ENCODE measurements at regions not wholly inside any gene's neighbourhood (a gene's known extent, or its start where the extent isn't known, plus 50 kb on each side); places are given as distances from the start of the nearest gene placed in this dataset.
"Not testable (repeated sequence)": the region's sequence is repeated elsewhere in the genome, so short reads cannot be mapped to it uniquely, and the experiment has no call there.

- no peak overlapping the region for H3K27ac ChIP-seq (ENCODE audit: low read depth, low read length)
- H3K36me3 ChIP-seq (ENCODE audit: control insufficient read depth, insufficient read depth, low read length), result no peaks in the 10 kb centered on the region
- H2AK5ac ChIP-seq (ENCODE audit: low read length), result no peak overlapping the region
- no peak overlapping the region for H3K4me2 ChIP-seq (ENCODE audit: low read length)
- H3K4ac ChIP-seq (ENCODE audit: low read depth, low read length), result no peak overlapping the region
- no peaks in the 10 kb centered on the region for H3K27me3 ChIP-seq (ENCODE audit: insufficient read depth, low read length, poor library complexity)
- no peak overlapping the region for H3K56ac ChIP-seq (ENCODE audit: low read length)
- no peak overlapping the region for H2BK120ac ChIP-seq (ENCODE audit: low read depth, low read length)
- H4K8ac ChIP-seq (ENCODE audit: low read depth, low read length), result no peak overlapping the region
- DNase-seq, result no peak
- H3K4me1 ChIP-seq (ENCODE audit: control insufficient read depth, low read depth, low read length), result no peaks in the 10 kb centered on the region
- no peak overlapping the region for H3K4me3 ChIP-seq (ENCODE audit: low read length)
- H3K79me2 ChIP-seq (ENCODE audit: control insufficient read depth, insufficient read depth, low read length), result no peaks in the 10 kb centered on the region
- no peak overlapping the region for H2BK15ac ChIP-seq (replicated peaks; ENCODE audit: low read depth)
- no peak overlapping the region for H3K18ac ChIP-seq (ENCODE audit: low read length)
- H4K5ac ChIP-seq (ENCODE audit: low read length), result no peak overlapping the region
- no peak overlapping the region for H2BK5ac ChIP-seq (ENCODE audit: low read length)
- H3K9ac ChIP-seq (ENCODE audit: low read length), result no peak overlapping the region
- no CpG with 5 or more reads among the region's 2 CpGs for WGBS (ENCODE audit: extremely low coverage, insufficient coverage, low lambda C conversion rate)
- H3K23ac ChIP-seq (ENCODE audit: low read length), result no peak overlapping the region
- H3K79me1 ChIP-seq (ENCODE audit: low read length), result no peaks in the 10 kb centered on the region
Measured at GRCh38 chr3:134722969-134723368, 72.1 kb upstream of the EPHB1 start.

DNA sequence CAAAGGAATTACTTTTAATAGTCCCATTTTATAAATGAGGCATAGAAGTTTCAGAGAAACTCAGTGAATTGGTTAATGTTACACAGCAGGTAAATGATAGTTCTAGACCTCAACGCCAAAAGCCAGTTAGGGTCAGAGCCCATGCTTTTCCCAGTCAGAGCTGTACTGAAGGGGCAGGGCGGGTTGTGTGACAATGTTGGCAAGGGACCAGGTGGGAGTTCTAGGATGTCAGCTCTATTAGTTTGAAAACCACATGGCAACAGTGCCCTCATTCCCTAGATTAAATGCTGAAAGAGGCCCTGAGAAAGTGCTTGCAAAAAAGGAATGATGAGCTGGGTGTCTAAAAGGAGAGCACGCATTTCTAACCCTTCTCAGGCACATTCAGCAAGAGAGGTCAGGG, 65.4 kb upstream of the EPHB1 start:
- Histone ChIP-seq H3K79me1 (ENCODE audit: low read length) (no peaks in the 10 kb centered on the region), H3K36me3 (ENCODE audit: control insufficient read depth, insufficient read depth, low read length) (no peaks in the 10 kb centered on the region), H3K9ac (ENCODE audit: low read length) (no peak overlapping the region), H2BK120ac (ENCODE audit: low read depth, low read length) (no peak overlapping the region), H2AK5ac (ENCODE audit: low read length) (no peak overlapping the region), H3K4ac (ENCODE audit: low read depth, low read length) (no peak overlapping the region), H3K27me3 (ENCODE audit: insufficient read depth, low read length, poor library complexity) (no peaks in the 10 kb centered on the region), H3K23ac (ENCODE audit: low read length) (no peak overlapping the region), H4K8ac (ENCODE audit: low read depth, low read length) (no peak overlapping the region), H3K79me2 (ENCODE audit: control insufficient read depth, insufficient read depth, low read length) (no peaks in the 10 kb centered on the region), H3K4me1 (ENCODE audit: control insufficient read depth, low read depth, low read length) (no peaks in the 10 kb centered on the region), H4K5ac (ENCODE audit: low read length) (no peak overlapping the region), H3K4me3 (ENCODE audit: low read length) (no peak overlapping the region), H3K56ac (ENCODE audit: low read length) (no peak overlapping the region), H3K4me2 (ENCODE audit: low read length) (no peak overlapping the region), H3K27ac (ENCODE audit: low read depth, low read length) (no peak overlapping the region), H2BK15ac (replicated peaks; ENCODE audit: low read depth) (no peak overlapping the region), H3K18ac (ENCODE audit: low read length) (no peak overlapping the region), H2BK5ac (ENCODE audit: low read length) (no peak overlapping the region)
- no CpG with 5 or more reads among the region's 3 CpGs for WGBS (ENCODE audit: extremely low coverage, insufficient coverage, low lambda C conversion rate)
- DNase-seq, result no peak

DNA sequence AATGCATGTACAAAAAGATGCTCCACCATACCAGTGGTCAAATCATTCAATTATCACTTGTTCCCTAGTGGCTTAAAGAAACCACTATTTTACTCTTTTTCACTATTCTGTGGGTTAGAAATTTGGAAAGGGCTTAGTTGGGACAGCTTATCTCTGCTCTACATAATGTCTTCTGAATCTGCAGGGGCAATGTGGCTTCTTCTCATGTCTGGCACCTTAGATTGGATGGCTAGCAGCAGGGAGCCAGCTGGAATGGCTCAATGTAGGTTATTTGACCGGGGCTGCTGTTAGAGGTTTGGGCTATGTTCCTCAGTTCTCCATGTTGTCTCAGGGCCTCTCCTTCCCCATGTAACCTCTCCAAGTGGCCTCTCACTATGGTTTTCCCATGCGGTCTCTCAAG, 57.5 kb upstream of the EPHB1 start:
- H3K23ac ChIP-seq (ENCODE audit: low read length), result no peak overlapping the region
- no peaks in the 10 kb centered on the region for H3K36me3 ChIP-seq (ENCODE audit: control insufficient read depth, insufficient read depth, low read length)
- H3K4me3 ChIP-seq (ENCODE audit: low read length), result no peak overlapping the region
- H3K27me3 ChIP-seq (ENCODE audit: insufficient read depth, low read length, poor library complexity), result no peaks in the 10 kb centered on the region
- no CpG with 5 or more reads among the region's 2 CpGs for WGBS (ENCODE audit: extremely low coverage, insufficient coverage, low lambda C conversion rate)
- no peaks in the 10 kb centered on the region for H3K79me2 ChIP-seq (ENCODE audit: control insufficient read depth, insufficient read depth, low read length)
- no peaks in the 10 kb centered on the region for H3K79me1 ChIP-seq (ENCODE audit: low read length)
- H3K18ac ChIP-seq (ENCODE audit: low read length), result no peak overlapping the region
- no peak overlapping the region for H3K4ac ChIP-seq (ENCODE audit: low read depth, low read length)
- H3K56ac ChIP-seq (ENCODE audit: low read length), result no peak overlapping the region
- no peak overlapping the region for H3K9ac ChIP-seq (ENCODE audit: low read length)
- H2AK5ac ChIP-seq (ENCODE audit: low read length), result no peak overlapping the region
- no peak overlapping the region for H4K8ac ChIP-seq (ENCODE audit: low read depth, low read length)
- H3K4me2 ChIP-seq (ENCODE audit: low read length), result no peak overlapping the region
- peak overlapping the region; percentile 17 for H3K27ac ChIP-seq (ENCODE audit: low read depth, low read length)
- no peak overlapping the region for H2BK5ac ChIP-seq (ENCODE audit: low read length)
- H2BK15ac ChIP-seq (replicated peaks; ENCODE audit: low read depth), result no peak overlapping the region
- no peaks in the 10 kb centered on the region for H3K4me1 ChIP-seq (ENCODE audit: control insufficient read depth, low read depth, low read length)
- no peak overlapping the region for H4K5ac ChIP-seq (ENCODE audit: low read length)
- peak; percentile 65 for DNase-seq
- H2BK120ac ChIP-seq (ENCODE audit: low read depth, low read length), result no peak overlapping the region

- H3K9ac ChIP-seq (ENCODE audit: low read length); H3K27ac ChIP-seq (ENCODE audit: low read depth, low read length); H3K36me3 ChIP-seq (ENCODE audit: control insufficient read depth, insufficient read depth, low read length); H3K4ac ChIP-seq (ENCODE audit: low read depth, low read length); H3K4me3 ChIP-seq (ENCODE audit: low read length); H3K56ac ChIP-seq (ENCODE audit: low read length); H4K5ac ChIP-seq (ENCODE audit: low read length); H4K8ac ChIP-seq (ENCODE audit: low read depth, low read length); H3K23ac ChIP-seq (ENCODE audit: low read length); H2BK15ac ChIP-seq (replicated peaks; ENCODE audit: low read depth); H2BK5ac ChIP-seq (ENCODE audit: low read length); H3K4me1 ChIP-seq (ENCODE audit: control insufficient read depth, low read depth, low read length); H3K79me2 ChIP-seq (ENCODE audit: control insufficient read depth, insufficient read depth, low read length); H2BK120ac ChIP-seq (ENCODE audit: low read depth, low read length); H3K79me1 ChIP-seq (ENCODE audit: low read length); H3K27me3 ChIP-seq (ENCODE audit: insufficient read depth, low read length, poor library complexity); H3K18ac ChIP-seq (ENCODE audit: low read length); H3K4me2 ChIP-seq (ENCODE audit: low read length); H2AK5ac ChIP-seq (ENCODE audit: low read length); DNase-seq: not testable (repeated sequence)
- no CpG with 5 or more reads among the region's 7 CpGs for WGBS (ENCODE audit: extremely low coverage, insufficient coverage, low lambda C conversion rate)
Measured at GRCh38 chr3:134740077-134740476, 55.0 kb upstream of the EPHB1 start.

- Histone ChIP-seq H3K4me3 (ENCODE audit: low read length) (no peak overlapping the region), H3K27me3 (ENCODE audit: insufficient read depth, low read length, poor library complexity) (no peaks in the 10 kb centered on the region), H4K8ac (ENCODE audit: low read depth, low read length) (no peak overlapping the region), H3K23ac (ENCODE audit: low read length) (no peak overlapping the region), H2BK15ac (replicated peaks; ENCODE audit: low read depth) (no peak overlapping the region), H3K9ac (ENCODE audit: low read length) (no peak overlapping the region), H3K36me3 (ENCODE audit: control insufficient read depth, insufficient read depth, low read length) (no peaks in the 10 kb centered on the region), H2BK5ac (ENCODE audit: low read length) (no peak overlapping the region), H3K79me2 (ENCODE audit: control insufficient read depth, insufficient read depth, low read length) (no peaks in the 10 kb centered on the region), H3K27ac (ENCODE audit: low read depth, low read length) (no peak overlapping the region), H3K4me1 (ENCODE audit: control insufficient read depth, low read depth, low read length) (no peaks in the 10 kb centered on the region), H2BK120ac (ENCODE audit: low read depth, low read length) (no peak overlapping the region), H3K79me1 (ENCODE audit: low read length) (no peaks in the 10 kb centered on the region), H3K4ac (ENCODE audit: low read depth, low read length) (no peak overlapping the region), H4K5ac (ENCODE audit: low read length) (no peak overlapping the region), H3K4me2 (ENCODE audit: low read length) (no peak overlapping the region), H3K56ac (ENCODE audit: low read length) (no peak overlapping the region), H2AK5ac (ENCODE audit: low read length) (no peak overlapping the region), H3K18ac (ENCODE audit: low read length) (no peak overlapping the region)
- no CpG with 5 or more reads among the region's 1 CpG for WGBS (ENCODE audit: extremely low coverage, insufficient coverage, low lambda C conversion rate)
- DNase-seq, result no peak
Measured at GRCh38 chr3:134742202-134742601, 52.9 kb upstream of the EPHB1 start.

GRCh38 chr3:134743006-134743405, 52.1 kb upstream of the EPHB1 start:
- H3K23ac ChIP-seq (ENCODE audit: low read length), result no peak overlapping the region
- no peak overlapping the region for H3K4me2 ChIP-seq (ENCODE audit: low read length)
- H2BK15ac ChIP-seq (replicated peaks; ENCODE audit: low read depth), result no peak overlapping the region
- H3K79me2 ChIP-seq (ENCODE audit: control insufficient read depth, insufficient read depth, low read length), result no peaks in the 10 kb centered on the region
- H3K79me1 ChIP-seq (ENCODE audit: low read length), result no peaks in the 10 kb centered on the region
- no peak overlapping the region for H2BK120ac ChIP-seq (ENCODE audit: low read depth, low read length)
- no peak overlapping the region for H4K5ac ChIP-seq (ENCODE audit: low read length)
- H3K4ac ChIP-seq (ENCODE audit: low read depth, low read length), result no peak overlapping the region
- H3K36me3 ChIP-seq (ENCODE audit: control insufficient read depth, insufficient read depth, low read length), result no peaks in the 10 kb centered on the region
- H3K4me1 ChIP-seq (ENCODE audit: control insufficient read depth, low read depth, low read length), result no peaks in the 10 kb centered on the region
- H3K18ac ChIP-seq (ENCODE audit: low read length), result no peak overlapping the region
- H2AK5ac ChIP-seq (ENCODE audit: low read length), result no peak overlapping the region
- H3K56ac ChIP-seq (ENCODE audit: low read length), result no peak overlapping the region
- no peak overlapping the region for H2BK5ac ChIP-seq (ENCODE audit: low read length)
- no CpG with 5 or more reads among the region's 1 CpG for WGBS (ENCODE audit: extremely low coverage, insufficient coverage, low lambda C conversion rate)
- no peak overlapping the region for H4K8ac ChIP-seq (ENCODE audit: low read depth, low read length)
- H3K27ac ChIP-seq (ENCODE audit: low read depth, low read length), result no peak overlapping the region
- DNase-seq, result no peak
- H3K9ac ChIP-seq (ENCODE audit: low read length), result no peak overlapping the region
- H3K4me3 ChIP-seq (ENCODE audit: low read length), result no peak overlapping the region
- H3K27me3 ChIP-seq (ENCODE audit: insufficient read depth, low read length, poor library complexity), result no peaks in the 10 kb centered on the region

Data from mesendoderm (in vitro differentiated cells).